Liver (tissue), 8 donors: ENCODE measurements at regions not wholly inside any gene's neighbourhood (a gene's known extent, or its start where the extent isn't known, plus 50 kb on each side); places are given as distances from the start of the nearest gene placed in this dataset.

Experiments used
- DNase-seq: peaks from one replicate; pipeline ENCODE4 v3.0.0-alpha.2; 2017; ENCODE audit warnings: low spot score
- H3K27ac ChIP-seq, 2 donors: one replicate each; pipeline ENCODE4 v1.7.0; 2013; ENCODE audit warnings: inconsistent platforms in 2 of 2, low read length in 2 of 2, control low read depth in 1 of 2, low read depth in 1 of 2, mild to moderate bottlenecking in 1 of 2
- H3K27me3 ChIP-seq, 4 donors: one replicate each; pipeline versions ENCODE4 v1.6.1 to v1.7.0; 2013; ENCODE audit warnings: low read length in 3 of 4, inconsistent platforms in 1 of 4, mild to moderate bottlenecking in 1 of 4, moderate library complexity in 1 of 4; ENCODE audit not compliant: control insufficient read depth in 4 of 4, insufficient read depth in 4 of 4
- H3K36me3 ChIP-seq, 4 donors: one replicate each; pipeline versions ENCODE4 v1.6.1 to v1.7.0; 2013; ENCODE audit warnings: low read length in 3 of 4, mild to moderate bottlenecking in 3 of 4, low read depth in 1 of 4, moderate library complexity in 1 of 4; ENCODE audit not compliant: control insufficient read depth in 4 of 4, insufficient read depth in 3 of 4
- H3K4me1 ChIP-seq, 4 donors: one replicate each; pipeline versions ENCODE4 v1.6.1 to v1.7.0; 2013; ENCODE audit warnings: low read length in 3 of 4, mild to moderate bottlenecking in 3 of 4, moderate library complexity in 1 of 4; ENCODE audit not compliant: control insufficient read depth in 4 of 4, insufficient read depth in 4 of 4
- H3K4me3 ChIP-seq, 3 donors: one replicate each; pipeline versions ENCODE4 v1.6.1 to v1.7.0; 2013; ENCODE audit warnings: low read length in 3 of 3, control low read depth in 1 of 3, low read depth in 1 of 3, mild to moderate bottlenecking in 1 of 3
- H3K9ac ChIP-seq, 2 donors: one replicate each; pipeline ENCODE4 v1.7.0; 2013; ENCODE audit warnings: low read length in 2 of 2, mild to moderate bottlenecking in 2 of 2, moderate library complexity in 2 of 2, control low read depth in 1 of 2, low read depth in 1 of 2
- H3K9me3 ChIP-seq, 4 donors: one replicate each; pipeline versions ENCODE4 v1.6.1 to v1.7.0; 2013; ENCODE audit warnings: low read length in 3 of 4; ENCODE audit not compliant: control insufficient read depth in 4 of 4
- EGR1 ChIP-seq, 2 donors: IDR thresholded peaks; 2 replicates each; pipeline ENCODE4 v1.6.1; 2016 to 2018; ENCODE audit warnings: antibody characterized with exemption in 2 of 2, low read depth in 2 of 2
- FOXA1 ChIP-seq: IDR thresholded peaks from 2 replicates; pipeline ENCODE4 v1.6.1; 2016; ENCODE audit warnings: antibody characterized with exemption
- FOXA2 ChIP-seq: IDR thresholded peaks from 2 replicates; pipeline ENCODE4 v1.6.1; 2016; ENCODE audit warnings: antibody characterized with exemption
- GABPA ChIP-seq, 2 donors: IDR thresholded peaks in 1 of 2; conservative IDR thresholded peaks in 1 of 2; 2 replicates each; pipeline ENCODE4 v1.6.1; 2016; ENCODE audit warnings: antibody characterized with exemption in 2 of 2, mild to moderate bottlenecking in 1 of 2, moderate library complexity in 1 of 2
- HNF4G ChIP-seq: IDR thresholded peaks from 2 replicates; pipeline ENCODE4 v1.6.1; 2016; ENCODE audit warnings: antibody characterized with exemption
- JUND ChIP-seq, 2 donors: IDR thresholded peaks; 2 replicates each; pipeline ENCODE4 v1.6.1; 2016; ENCODE audit warnings: antibody characterized with exemption in 2 of 2
- NR2F2 ChIP-seq: IDR thresholded peaks from 2 replicates; pipeline ENCODE4 v1.6.1; 2016; ENCODE audit warnings: antibody characterized with exemption
- RAD21 ChIP-seq, 2 donors: IDR thresholded peaks; 2 replicates each; pipeline ENCODE4 v1.6.1; 2016; ENCODE audit warnings: antibody characterized with exemption in 2 of 2, mild to moderate bottlenecking in 2 of 2
- RXRA ChIP-seq, 2 donors: IDR thresholded peaks; 2 replicates each; pipeline ENCODE4 v1.6.1; 2017 to 2018; ENCODE audit warnings: antibody characterized with exemption in 2 of 2, mild to moderate bottlenecking in 1 of 2
- SP1 ChIP-seq: IDR thresholded peaks from 2 replicates; pipeline ENCODE4 v1.6.1; 2018; ENCODE audit warnings: antibody characterized with exemption, mild to moderate bottlenecking
- TAF1 ChIP-seq: conservative IDR thresholded peaks from 2 replicates; pipeline ENCODE4 v1.6.1; 2016; ENCODE audit warnings: antibody characterized with exemption, mild to moderate bottlenecking
- WGBS: extraction: QIAGEN DNeasy Blood & Tissue Kit; methylation state at CpG from one replicate; pipeline ENCODE4 v1.1.7; 2013; 5-methylcytosine and 5-hydroxymethylcytosine counted together
- TF ChIP-seq, protein P1 (sequence below): fragments of 150-350 bp; IDR thresholded peaks from 2 replicates; pipeline ENCODE4 v1.5.1; 2017; ENCODE audit warnings: improper control_type of control experiment, low read depth, low read length; ENCODE audit not compliant: missing input control
- TF ChIP-seq, protein P2 (sequence below): IDR thresholded peaks from 2 replicates; pipeline ENCODE4 v1.6.1; 2016; ENCODE audit warnings: antibody characterized with exemption
- TF ChIP-seq, protein P3 (sequence below): IDR thresholded peaks from 2 replicates; pipeline ENCODE4 v1.6.1; 2016; ENCODE audit warnings: antibody characterized with exemption
- TF ChIP-seq, protein P4 (sequence below): IDR thresholded peaks from 2 replicates; pipeline ENCODE4 v1.6.1; 2016; ENCODE audit warnings: antibody characterized with exemption, mild to moderate bottlenecking
- donor health status: healthy.
- donor health status: healthy.
- donor health status: healthy.
- donor health status: healthy.
- donor health status: healthy.

DNA sequence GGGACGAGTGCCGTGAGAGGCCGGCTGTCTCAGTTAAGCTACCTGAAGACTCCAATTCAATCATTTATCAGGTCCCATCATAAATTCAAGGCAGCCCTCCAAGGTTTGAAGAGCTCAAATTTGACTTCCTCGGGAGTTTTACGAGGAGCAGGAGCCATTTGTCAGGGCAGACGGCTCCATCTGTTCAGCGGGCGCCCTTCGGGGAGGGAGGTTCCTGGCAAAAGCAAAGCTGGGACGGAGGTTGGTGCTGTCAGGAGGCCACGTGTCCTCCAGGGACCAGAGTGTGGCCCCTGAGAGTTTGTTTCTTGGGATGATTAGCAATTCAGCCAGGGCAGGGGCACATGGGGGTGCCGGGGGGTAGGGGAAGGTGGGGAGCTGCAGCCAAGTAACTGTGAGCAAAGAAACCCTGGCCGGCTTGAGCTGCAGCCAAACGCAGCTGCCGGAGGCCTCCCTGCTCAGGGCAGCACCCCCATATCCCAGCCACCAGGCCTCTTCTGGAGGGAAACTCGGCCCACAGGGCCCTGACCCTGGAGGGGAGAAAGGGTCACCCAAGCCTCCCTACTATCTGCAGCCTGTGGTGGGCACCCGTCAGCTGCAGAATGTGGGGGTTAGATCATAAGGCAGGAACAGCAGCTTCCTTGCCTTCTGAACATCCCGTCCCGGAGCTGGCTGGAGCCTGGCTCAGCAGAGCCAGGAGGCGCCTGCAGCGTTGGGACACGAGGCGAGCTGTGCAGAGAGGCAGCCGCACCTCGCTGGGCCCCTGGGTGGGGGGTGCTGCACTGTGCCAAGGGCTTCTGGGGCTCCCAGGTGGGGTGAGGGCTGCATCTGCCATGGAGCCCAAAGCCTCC lies 63.6 kb upstream of the GATA5 start:
- H3K4me1 ChIP-seq = no peaks in the 10 kb centered on the region
- 63% methylated on average over 25 of the region's 25 CpGs for WGBS
- TF ChIP-seq, protein P1, sequence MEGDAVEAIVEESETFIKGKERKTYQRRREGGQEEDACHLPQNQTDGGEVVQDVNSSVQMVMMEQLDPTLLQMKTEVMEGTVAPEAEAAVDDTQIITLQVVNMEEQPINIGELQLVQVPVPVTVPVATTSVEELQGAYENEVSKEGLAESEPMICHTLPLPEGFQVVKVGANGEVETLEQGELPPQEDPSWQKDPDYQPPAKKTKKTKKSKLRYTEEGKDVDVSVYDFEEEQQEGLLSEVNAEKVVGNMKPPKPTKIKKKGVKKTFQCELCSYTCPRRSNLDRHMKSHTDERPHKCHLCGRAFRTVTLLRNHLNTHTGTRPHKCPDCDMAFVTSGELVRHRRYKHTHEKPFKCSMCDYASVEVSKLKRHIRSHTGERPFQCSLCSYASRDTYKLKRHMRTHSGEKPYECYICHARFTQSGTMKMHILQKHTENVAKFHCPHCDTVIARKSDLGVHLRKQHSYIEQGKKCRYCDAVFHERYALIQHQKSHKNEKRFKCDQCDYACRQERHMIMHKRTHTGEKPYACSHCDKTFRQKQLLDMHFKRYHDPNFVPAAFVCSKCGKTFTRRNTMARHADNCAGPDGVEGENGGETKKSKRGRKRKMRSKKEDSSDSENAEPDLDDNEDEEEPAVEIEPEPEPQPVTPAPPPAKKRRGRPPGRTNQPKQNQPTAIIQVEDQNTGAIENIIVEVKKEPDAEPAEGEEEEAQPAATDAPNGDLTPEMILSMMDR = no peak
- H3K9me3 ChIP-seq = peaks cover 0 to 2% (median under 1%) of the 10 kb centered on the region in 4 donors
- H3K36me3 ChIP-seq = no peaks in the 10 kb centered on the region
- H3K4me3 ChIP-seq = no peak overlapping the region
- no peak overlapping the region for H3K27ac ChIP-seq
- no peak overlapping the region for H3K9ac ChIP-seq
- DNase-seq = no peak
- peaks cover 0 to 5% (median 0%) of the 10 kb centered on the region in 4 donors for H3K27me3 ChIP-seq

DNA sequence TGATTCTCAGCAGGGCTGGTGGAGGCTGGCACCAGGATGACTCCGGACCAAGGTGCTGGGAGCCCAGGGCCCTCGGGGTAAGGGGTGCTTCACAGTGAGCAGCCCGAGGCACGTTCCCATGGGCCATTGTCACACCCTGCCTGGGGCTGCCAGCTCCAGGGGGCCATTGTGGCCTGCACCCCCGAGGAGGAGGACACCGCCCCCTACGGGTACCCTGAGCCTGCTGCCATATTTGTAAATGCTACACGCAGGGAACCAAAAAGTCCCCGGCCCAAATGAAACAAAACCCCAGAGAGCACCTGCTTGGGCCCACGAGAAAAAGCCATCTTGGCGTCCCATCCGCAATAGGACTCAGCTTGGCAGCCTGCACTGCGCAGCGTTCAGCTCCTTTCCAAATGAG lies 64.7 kb upstream of the GATA5 start:
- Histone ChIP-seq H3K27ac (no peak overlapping the region), H3K9me3 (peaks cover 0 to 6% (median 2%) of the 10 kb centered on the region in 4 donors), H3K36me3 (no peaks in the 10 kb centered on the region), H3K9ac (no peak overlapping the region), H3K4me1 (no peaks in the 10 kb centered on the region), H3K27me3 (peaks cover 0 to 5% (median 0%) of the 10 kb centered on the region in 4 donors), H3K4me3 (no peak overlapping the region)
- 79% methylated on average over 14 of the region's 14 CpGs for WGBS
- TF ChIP-seq, protein P2, sequence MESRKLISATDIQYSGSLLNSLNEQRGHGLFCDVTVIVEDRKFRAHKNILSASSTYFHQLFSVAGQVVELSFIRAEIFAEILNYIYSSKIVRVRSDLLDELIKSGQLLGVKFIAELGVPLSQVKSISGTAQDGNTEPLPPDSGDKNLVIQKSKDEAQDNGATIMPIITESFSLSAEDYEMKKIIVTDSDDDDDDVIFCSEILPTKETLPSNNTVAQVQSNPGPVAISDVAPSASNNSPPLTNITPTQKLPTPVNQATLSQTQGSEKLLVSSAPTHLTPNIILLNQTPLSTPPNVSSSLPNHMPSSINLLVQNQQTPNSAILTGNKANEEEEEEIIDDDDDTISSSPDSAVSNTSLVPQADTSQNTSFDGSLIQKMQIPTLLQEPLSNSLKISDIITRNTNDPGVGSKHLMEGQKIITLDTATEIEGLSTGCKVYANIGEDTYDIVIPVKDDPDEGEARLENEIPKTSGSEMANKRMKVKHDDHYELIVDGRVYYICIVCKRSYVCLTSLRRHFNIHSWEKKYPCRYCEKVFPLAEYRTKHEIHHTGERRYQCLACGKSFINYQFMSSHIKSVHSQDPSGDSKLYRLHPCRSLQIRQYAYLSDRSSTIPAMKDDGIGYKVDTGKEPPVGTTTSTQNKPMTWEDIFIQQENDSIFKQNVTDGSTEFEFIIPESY = no peak
- TF ChIP-seq JUND (IDR thresholded peaks at IDR 0.05) (no peak), SP1 (no peak), RXRA (IDR thresholded peaks at IDR 0.05) (no peak), TAF1 (no peak)
- no peak for DNase-seq

DNA sequence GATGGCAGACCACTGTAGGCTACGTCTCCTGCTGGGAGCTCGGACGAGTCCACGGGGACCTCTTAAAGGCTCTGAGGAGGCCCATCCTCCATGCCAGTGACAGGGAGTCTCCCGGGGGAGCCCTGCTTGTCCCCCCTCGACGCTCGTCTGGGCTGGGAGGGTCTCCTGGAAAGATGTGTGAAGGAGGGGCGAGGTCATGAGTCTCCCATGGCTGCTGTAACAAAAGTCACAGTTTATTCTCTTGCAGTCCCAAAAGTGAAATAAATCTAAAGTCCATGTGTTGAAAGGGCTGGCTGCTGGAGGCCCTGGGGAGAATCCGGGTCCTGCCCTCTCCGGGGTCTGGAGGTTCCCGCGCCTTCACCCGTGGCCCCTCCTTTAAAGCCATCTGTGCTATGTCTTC lies 67.1 kb upstream of the GATA5 start:
- Histone ChIP-seq H3K4me3 (no peak overlapping the region), H3K9me3 (peaks cover 0 to 6% (median 2%) of the 10 kb centered on the region in 4 donors), H3K27ac (no peak overlapping the region), H3K4me1 (no peaks in the 10 kb centered on the region), H3K9ac (no peak overlapping the region), H3K36me3 (no peaks in the 10 kb centered on the region), H3K27me3 (peaks cover 0 to 5% (median 0%) of the 10 kb centered on the region in 4 donors)
- DNase-seq = no peak
- WGBS = 78% methylated on average over 14 of the region's 14 CpGs
- TF ChIP-seq HNF4G (no peak), GABPA (IDR thresholded peaks at IDR 0.05 in 1 of 2, conservative IDR thresholded peaks at IDR 0.05 in 1 of 2) (no peak), FOXA1 (no peak), RAD21 (IDR thresholded peaks at IDR 0.05) (no peak), EGR1 (IDR thresholded peaks at IDR 0.05; ENCODE audit: low read depth in 2 of 2) (no peak), FOXA2 (no peak), NR2F2 (no peak)
- TF ChIP-seq, protein P1 = no peak
- TF ChIP-seq, protein P3, sequence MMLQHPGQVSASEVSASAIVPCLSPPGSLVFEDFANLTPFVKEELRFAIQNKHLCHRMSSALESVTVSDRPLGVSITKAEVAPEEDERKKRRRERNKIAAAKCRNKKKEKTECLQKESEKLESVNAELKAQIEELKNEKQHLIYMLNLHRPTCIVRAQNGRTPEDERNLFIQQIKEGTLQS = no peak
- TF ChIP-seq, protein P2 = no peak
- TF ChIP-seq, protein P4, sequence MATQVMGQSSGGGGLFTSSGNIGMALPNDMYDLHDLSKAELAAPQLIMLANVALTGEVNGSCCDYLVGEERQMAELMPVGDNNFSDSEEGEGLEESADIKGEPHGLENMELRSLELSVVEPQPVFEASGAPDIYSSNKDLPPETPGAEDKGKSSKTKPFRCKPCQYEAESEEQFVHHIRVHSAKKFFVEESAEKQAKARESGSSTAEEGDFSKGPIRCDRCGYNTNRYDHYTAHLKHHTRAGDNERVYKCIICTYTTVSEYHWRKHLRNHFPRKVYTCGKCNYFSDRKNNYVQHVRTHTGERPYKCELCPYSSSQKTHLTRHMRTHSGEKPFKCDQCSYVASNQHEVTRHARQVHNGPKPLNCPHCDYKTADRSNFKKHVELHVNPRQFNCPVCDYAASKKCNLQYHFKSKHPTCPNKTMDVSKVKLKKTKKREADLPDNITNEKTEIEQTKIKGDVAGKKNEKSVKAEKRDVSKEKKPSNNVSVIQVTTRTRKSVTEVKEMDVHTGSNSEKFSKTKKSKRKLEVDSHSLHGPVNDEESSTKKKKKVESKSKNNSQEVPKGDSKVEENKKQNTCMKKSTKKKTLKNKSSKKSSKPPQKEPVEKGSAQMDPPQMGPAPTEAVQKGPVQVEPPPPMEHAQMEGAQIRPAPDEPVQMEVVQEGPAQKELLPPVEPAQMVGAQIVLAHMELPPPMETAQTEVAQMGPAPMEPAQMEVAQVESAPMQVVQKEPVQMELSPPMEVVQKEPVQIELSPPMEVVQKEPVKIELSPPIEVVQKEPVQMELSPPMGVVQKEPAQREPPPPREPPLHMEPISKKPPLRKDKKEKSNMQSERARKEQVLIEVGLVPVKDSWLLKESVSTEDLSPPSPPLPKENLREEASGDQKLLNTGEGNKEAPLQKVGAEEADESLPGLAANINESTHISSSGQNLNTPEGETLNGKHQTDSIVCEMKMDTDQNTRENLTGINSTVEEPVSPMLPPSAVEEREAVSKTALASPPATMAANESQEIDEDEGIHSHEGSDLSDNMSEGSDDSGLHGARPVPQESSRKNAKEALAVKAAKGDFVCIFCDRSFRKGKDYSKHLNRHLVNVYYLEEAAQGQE = no peak
